Uterus (tissue), 3 donors: ENCODE measurements at regions not wholly inside any gene's neighbourhood (a gene's known extent, or its start where the extent isn't known, plus 50 kb on each side); places are given as distances from the start of the nearest gene placed in this dataset.

Source experiments
- DNase-seq, 2 donors: peaks; one replicate each; pipeline ENCODE4 v3.0.0-alpha.2; 2019 to 2020
- H3K27ac ChIP-seq, 2 donors: fragments of 200-600 bp; sonication (generic); 1 replicate in 1 of 2; 2 replicates in 1 of 2; pipeline ENCODE4 v1.5.1; 2016 to 2018
- H3K27me3 ChIP-seq, 2 donors: fragments of 200-600 bp; sonication (generic); one replicate each; pipeline ENCODE4 v1.5.1; 2018 to 2019; ENCODE audit warnings: control low read depth in 1 of 2
- H3K36me3 ChIP-seq, 2 donors: fragments of 200-600 bp; sonication (generic); one replicate each; pipeline ENCODE4 v1.5.1; 2019; ENCODE audit warnings: control low read depth in 1 of 2
- H3K4me1 ChIP-seq, 2 donors: fragments of 200-600 bp; sonication (generic); one replicate each; pipeline ENCODE4 v1.5.1; 2018 to 2019; ENCODE audit warnings: control low read depth in 1 of 2
- H3K4me3 ChIP-seq, 2 donors: fragments of 200-600 bp; sonication (generic); 1 replicate in 1 of 2; 2 replicates in 1 of 2; pipeline ENCODE4 v1.5.1; 2018 to 2019; ENCODE audit warnings: mild to moderate bottlenecking in 1 of 2
- H3K9me3 ChIP-seq, 2 donors: fragments of 200-600 bp; sonication (generic); one replicate each; pipeline ENCODE4 v1.5.1; 2019; ENCODE audit warnings: control low read depth in 1 of 2
- CTCF ChIP-seq, 4 experiments: fragments of 200-600 bp in 2 of 4; fragments of 450-650 bp in 2 of 4; sonication (generic) in 2 of 4; IDR thresholded peaks; one replicate each; pipeline ENCODE4 v1.5.1; 2016 to 2019; ENCODE audit warnings: antibody characterized with exemption in 4 of 4, mild to moderate bottlenecking in 2 of 4, moderate library complexity in 1 of 4
- POLR2A ChIP-seq, 2 donors: fragments of 450-650 bp; IDR thresholded peaks; one replicate each; pipeline ENCODE4 v1.6.1; 2016; ENCODE audit warnings: antibody characterized with exemption in 2 of 2, mild to moderate bottlenecking in 1 of 2, moderate library complexity in 1 of 2
- intact Hi-C: fragments of 100-400 bp; cut with DNase I; formaldehyde crosslinking; loops from one replicate; pipeline ENCODE4 v1.15.1; 2023; ENCODE audit warnings: low total_unique reads
- donor health status: DM: yes; HTN: yes; CAD: no.

- Histone ChIP-seq H3K36me3 (no peaks in the 10 kb centered on the region), H3K9me3 (no peaks in the 10 kb centered on the region), H3K27me3 (no peaks in the 10 kb centered on the region), H3K4me1 (no peaks in the 10 kb centered on the region), H3K4me3 (no peak overlapping the region), H3K27ac (no peak overlapping the region)
- no peak for TF ChIP-seq CTCF (IDR thresholded peaks at IDR 0.05)
- TF ChIP-seq POLR2A (IDR thresholded peaks at IDR 0.05) = no peak
- DNase-seq = no peak
- intact Hi-C loops = no loop called here
Measured at GRCh38 chr3:19046440-19046839, 101.9 kb upstream of the KCNH8 start.

DNA sequence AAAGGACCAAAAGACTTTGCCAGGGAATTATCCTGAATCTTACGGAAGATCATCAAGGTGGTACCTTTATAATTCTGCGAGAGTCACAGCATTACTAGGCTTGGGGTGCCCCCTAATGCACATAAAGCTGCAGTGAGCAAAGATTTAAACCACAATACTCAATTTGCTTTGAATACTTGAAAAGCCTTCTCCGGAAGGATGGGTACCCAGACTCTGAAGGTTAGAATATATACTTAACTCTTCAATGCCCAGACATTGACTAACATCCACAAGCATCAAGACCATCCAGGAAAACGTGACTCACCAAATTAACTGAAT lies 117.8 kb upstream of the KCNH8 start:
- intact Hi-C loops = no loop called here
- H3K27ac ChIP-seq = no peak overlapping the region

DNA sequence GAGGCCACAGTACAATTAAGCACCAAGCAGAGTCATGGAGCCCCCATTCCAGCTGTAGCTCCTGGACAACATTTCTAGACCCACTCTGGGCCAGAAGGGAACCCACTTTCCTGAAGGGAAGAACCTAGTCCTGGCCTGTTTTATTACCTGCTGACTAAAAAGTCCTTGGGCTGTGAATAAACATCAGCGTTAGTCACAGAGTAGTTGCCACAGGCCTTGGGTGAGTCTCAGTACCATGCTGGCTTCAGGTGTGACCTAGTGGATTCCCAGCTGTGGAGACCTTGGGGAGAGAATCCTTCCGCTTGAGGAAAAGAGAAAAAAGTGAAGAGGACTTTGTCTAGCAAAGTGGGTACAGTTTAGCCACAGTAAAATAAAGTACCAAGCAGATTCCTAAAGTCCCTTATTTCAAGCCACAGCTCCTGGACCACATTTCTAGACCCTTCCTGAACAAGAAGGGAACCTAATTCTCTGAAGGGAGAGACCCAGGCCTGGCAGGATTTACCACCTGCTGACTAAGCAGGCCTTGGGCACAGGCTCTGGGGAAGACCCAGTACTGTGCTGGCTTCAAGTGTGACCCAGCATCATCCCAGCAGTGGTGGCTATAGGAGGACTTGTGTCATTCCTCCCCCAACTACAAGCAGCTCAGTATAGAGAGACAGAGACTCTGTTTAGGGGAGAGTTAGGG lies 118.3 kb upstream of the KCNH8 start:
- Histone ChIP-seq H3K4me1 (no peaks in the 10 kb centered on the region), H3K4me3 (no peak overlapping the region), H3K27ac (no peak overlapping the region), H3K27me3 (no peaks in the 10 kb centered on the region), H3K9me3 (no peaks in the 10 kb centered on the region), H3K36me3 (no peaks in the 10 kb centered on the region)
- intact Hi-C loops = no loop called here
- TF ChIP-seq POLR2A (IDR thresholded peaks at IDR 0.05) (no peak), CTCF (IDR thresholded peaks at IDR 0.05) (no peak)
- no peak for DNase-seq

More for the DNA sequence above, 117.8 kb upstream of the KCNH8 start:
- Histone ChIP-seq H3K36me3 (no peaks in the 10 kb centered on the region), H3K9me3 (no peaks in the 10 kb centered on the region), H3K4me1 (no peaks in the 10 kb centered on the region), H3K4me3 (no peak overlapping the region), H3K27me3 (no peaks in the 10 kb centered on the region)
- no peak for TF ChIP-seq CTCF (IDR thresholded peaks at IDR 0.05)
- no peak for TF ChIP-seq POLR2A (IDR thresholded peaks at IDR 0.05)
- DNase-seq = no peak

GRCh38 chr3:19025441-19025840 lies 122.9 kb upstream of the KCNH8 start:
- Histone ChIP-seq H3K4me3 (no peak overlapping the region), H3K4me1 (no peaks in the 10 kb centered on the region), H3K36me3 (no peaks in the 10 kb centered on the region), H3K27me3 (no peaks in the 10 kb centered on the region), H3K27ac (no peak overlapping the region), H3K9me3 (no peaks in the 10 kb centered on the region)
- DNase-seq = no peak
- TF ChIP-seq POLR2A (IDR thresholded peaks at IDR 0.05) (no peak), CTCF (IDR thresholded peaks at IDR 0.05) (no peak)
- intact Hi-C loops = no loop called here

DNA sequence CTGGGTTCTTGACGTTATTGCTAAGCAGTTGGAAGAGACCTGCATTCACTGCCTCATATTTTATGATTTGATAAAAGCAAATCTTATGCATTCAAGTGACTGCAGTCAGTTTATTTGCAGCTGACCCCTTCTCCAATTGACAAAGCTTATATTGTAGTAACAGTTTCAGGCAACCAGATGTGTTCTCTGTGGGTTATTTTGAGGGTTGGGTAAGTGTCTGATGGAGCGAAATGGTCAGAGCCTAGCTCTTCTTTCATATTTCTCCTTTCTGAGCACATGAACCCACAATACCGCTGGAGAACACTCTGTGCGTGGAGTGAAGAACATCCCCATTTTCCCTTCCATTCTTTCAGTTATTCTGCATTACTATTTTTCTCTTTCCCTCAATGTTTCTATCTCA lies 125.8 kb upstream of the KCNH8 start:
- intact Hi-C loops = no loop called here
- H3K27me3 ChIP-seq = no peaks in the 10 kb centered on the region
- H3K36me3 ChIP-seq = no peaks in the 10 kb centered on the region
- no peaks in the 10 kb centered on the region for H3K4me1 ChIP-seq
- H3K9me3 ChIP-seq = no peaks in the 10 kb centered on the region
- no peak overlapping the region for H3K4me3 ChIP-seq
- no peak for DNase-seq
- no peak overlapping the region for H3K27ac ChIP-seq
- TF ChIP-seq CTCF (IDR thresholded peaks at IDR 0.05) (no peak), POLR2A (IDR thresholded peaks at IDR 0.05) (no peak)
